SK-N-SH (cell line): ENCODE measurements at regions not wholly inside any gene's neighbourhood (a gene's known extent, or its start where the extent isn't known, plus 50 kb on each side); places are given as distances from the start of the nearest gene placed in this dataset.

Source experiments
- EP300 ChIP-seq, 2 experiments: IDR thresholded peaks; 2 replicates each; pipeline versions ENCODE4 v1.4.0 to v1.6.1; 2012; ENCODE audit warnings: borderline replicate concordance in 1 of 2, low read depth in 1 of 2, low read length in 1 of 2
- MAX ChIP-seq: IDR thresholded peaks from 2 replicates; pipeline ENCODE4 v1.4.0; 2012; ENCODE audit warnings: low read depth
- TCF12 ChIP-seq: IDR thresholded peaks from 2 replicates; pipeline ENCODE4 v1.4.0; 2012
- YY1 ChIP-seq: IDR thresholded peaks from 2 replicates; pipeline ENCODE4 v1.4.0; 2012; ENCODE audit warnings: low read depth, mild to moderate bottlenecking
- TF ChIP-seq, protein P1 (sequence below): fragments of 200-600 bp; sonication (generic); IDR thresholded peaks from 2 replicates; pipeline ENCODE4 v1.6.1; 2017; ENCODE audit warnings: antibody characterized with exemption, mild to moderate bottlenecking, moderate library complexity

GRCh38 chr1:187281085-187281484 is 452.3 kb downstream of the PLA2G4A start:
- TF ChIP-seq, protein P1, sequence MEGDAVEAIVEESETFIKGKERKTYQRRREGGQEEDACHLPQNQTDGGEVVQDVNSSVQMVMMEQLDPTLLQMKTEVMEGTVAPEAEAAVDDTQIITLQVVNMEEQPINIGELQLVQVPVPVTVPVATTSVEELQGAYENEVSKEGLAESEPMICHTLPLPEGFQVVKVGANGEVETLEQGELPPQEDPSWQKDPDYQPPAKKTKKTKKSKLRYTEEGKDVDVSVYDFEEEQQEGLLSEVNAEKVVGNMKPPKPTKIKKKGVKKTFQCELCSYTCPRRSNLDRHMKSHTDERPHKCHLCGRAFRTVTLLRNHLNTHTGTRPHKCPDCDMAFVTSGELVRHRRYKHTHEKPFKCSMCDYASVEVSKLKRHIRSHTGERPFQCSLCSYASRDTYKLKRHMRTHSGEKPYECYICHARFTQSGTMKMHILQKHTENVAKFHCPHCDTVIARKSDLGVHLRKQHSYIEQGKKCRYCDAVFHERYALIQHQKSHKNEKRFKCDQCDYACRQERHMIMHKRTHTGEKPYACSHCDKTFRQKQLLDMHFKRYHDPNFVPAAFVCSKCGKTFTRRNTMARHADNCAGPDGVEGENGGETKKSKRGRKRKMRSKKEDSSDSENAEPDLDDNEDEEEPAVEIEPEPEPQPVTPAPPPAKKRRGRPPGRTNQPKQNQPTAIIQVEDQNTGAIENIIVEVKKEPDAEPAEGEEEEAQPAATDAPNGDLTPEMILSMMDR: no peak
- TF ChIP-seq TCF12: no peak
- TF ChIP-seq YY1: no peak
- TF ChIP-seq MAX: no peak
- no peak for TF ChIP-seq EP300 (IDR thresholded peaks at IDR 0.05; ENCODE audit: borderline replicate concordance in 1 of 2, low read depth in 1 of 2, low read length in 1 of 2)
